Left ventricle myocardium superior (tissue), 1 donor: ENCODE measurements at regions not wholly inside any gene's neighbourhood (a gene's known extent, or its start where the extent isn't known, plus 50 kb on each side); places are given as distances from the start of the nearest gene placed in this dataset.
A peak's percentile ranks its signal among the peaks of the same experiment; 100 is the strongest.
"Not testable (repeated sequence)": the region's sequence is repeated elsewhere in the genome, so short reads cannot be mapped to it uniquely, and the experiment has no call there.

ENCODE experiments used
- ATAC-seq: fragments of 200-7000 bp; cut with Tn5 transposase; one replicate; pipeline ENCODE4 v1.9.1; 2020; ENCODE audit warnings: mild to moderate bottlenecking, moderate library complexity
- DNase-seq: peaks from one replicate; pipeline ENCODE4 v3.0.0-alpha.2; 2020
- intact Hi-C: fragments of 100-400 bp; cut with micrococcal nuclease; formaldehyde crosslinking; loops from one replicate; pipeline ENCODE4 v1.11.0; 2022
- donor health status: DM: no; HTN: yes; CAD: no; lungs with severe emphysema.

GRCh38 chr4:104930298-104930697 lies 216.4 kb upstream of the TET2 start:
- DNase-seq, result no peak
- no peak for ATAC-seq
- intact Hi-C loops, result no loop called here

GRCh38 chr4:104930745-104931736 lies 215.6 kb upstream of the TET2 start:
- intact Hi-C loops, ATAC-seq: not testable (repeated sequence)
- DNase-seq, result peak; percentile 34

- intact Hi-C loops, result no loop called here
- DNase-seq (no peak), ATAC-seq (no peak)
Observed at GRCh38 chr4:104938624-104939023, 208.1 kb upstream of the TET2 start.

- intact Hi-C loops, result no loop called here
- DNase-seq (no peak), ATAC-seq (no peak)
Observed at GRCh38 chr4:104940927-104941326, 205.7 kb upstream of the TET2 start.

GRCh38 chr4:104941661-104942062 lies 205.0 kb upstream of the TET2 start:
- ATAC-seq, result no peak

GRCh38 chr4:104942990-104943743 lies 203.5 kb upstream of the TET2 start:
- DNase-seq (no peak), ATAC-seq (no peak)
- intact Hi-C loops, result no loop called here

More at GRCh38 chr4:104941661-104942062, 205.0 kb upstream of the TET2 start:
- no peak for DNase-seq
- intact Hi-C loops, result no loop called here

- DNase-seq (no peak), ATAC-seq (no peak)
- intact Hi-C loops, result no loop called here
Observed at GRCh38 chr4:104944596-104944995, 202.1 kb upstream of the TET2 start.

GRCh38 chr4:104964410-104965175 lies 182.1 kb upstream of the TET2 start:
- intact Hi-C loops, result no loop called here
- DNase-seq, result peak; percentile 42
- no peak for ATAC-seq

GRCh38 chr4:104966349-104967033 lies 180.2 kb upstream of the TET2 start:
- ATAC-seq (peak; percentile 41), DNase-seq (no peak)
- intact Hi-C loops, result no loop called here

- ATAC-seq (no peak), DNase-seq (no peak)
- intact Hi-C loops, result no loop called here
Observed at GRCh38 chr4:104967034-104967401, 179.7 kb upstream of the TET2 start.

GRCh38 chr4:104969394-104970082 lies 177.1 kb upstream of the TET2 start:
- intact Hi-C loops, result no loop called here
- no peak for ATAC-seq
- DNase-seq, result no peak

- intact Hi-C loops, result no loop called here
- DNase-seq (no peak), ATAC-seq (no peak)
Observed at GRCh38 chr4:104971462-104971861, 175.2 kb upstream of the TET2 start.

GRCh38 chr4:104973708-104974107 lies 173.0 kb upstream of the TET2 start:
- DNase-seq, result no peak
- intact Hi-C loops, result no loop called here
- no peak for ATAC-seq

GRCh38 chr4:104975617-104976016 lies 171.1 kb upstream of the TET2 start:
- DNase-seq (no peak), ATAC-seq (no peak)
- intact Hi-C loops, result no loop called here

GRCh38 chr4:104976262-104976661 lies 170.4 kb upstream of the TET2 start:
- intact Hi-C loops, result no loop called here
- DNase-seq, result no peak
- no peak for ATAC-seq

GRCh38 chr4:104979083-104979760 lies 167.5 kb upstream of the TET2 start:
- intact Hi-C loops, result no loop called here
- ATAC-seq (no peak), DNase-seq (no peak)

GRCh38 chr4:104983615-104984179 lies 163.0 kb upstream of the TET2 start:
- intact Hi-C loops, result no loop called here
- no peak for ATAC-seq
- DNase-seq, result no peak

GRCh38 chr4:104986306-104986705 lies 160.4 kb upstream of the TET2 start:
- DNase-seq, result no peak
- no peak for ATAC-seq
- intact Hi-C loops, result no loop called here
